ENCODE measurements at regions not wholly inside any gene's neighbourhood (a gene's known extent, or its start where the extent isn't known, plus 50 kb on each side); places are given as distances from the start of the nearest gene placed in this dataset.

DNA sequence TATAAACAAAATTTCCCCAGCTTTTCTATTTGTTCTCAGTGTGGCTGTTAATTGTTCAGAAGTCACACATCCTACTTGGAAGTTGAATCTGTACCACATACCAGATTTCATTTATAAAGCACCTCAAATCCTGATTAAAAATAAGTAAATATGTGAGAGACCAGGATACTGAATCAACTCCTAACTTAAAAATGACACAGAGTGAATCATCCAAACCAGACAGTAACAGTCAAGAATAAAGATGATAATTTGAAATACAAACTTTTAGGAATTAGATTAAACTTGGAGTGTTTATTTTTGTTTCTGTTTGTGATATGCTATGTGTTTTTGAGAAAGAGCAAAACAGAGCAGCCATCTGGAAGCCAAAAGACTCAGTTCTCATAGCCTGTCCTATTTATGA lies 633.2 kb upstream of the RORB start:
- H3K27me3 Mint-ChIP-seq (ENCODE audit: unreplicated experiment): no peaks in the 10 kb centered on the region
- H3K27ac Mint-ChIP-seq (ENCODE audit: unreplicated experiment): no peak overlapping the region
- TF ChIP-seq, protein P1, sequence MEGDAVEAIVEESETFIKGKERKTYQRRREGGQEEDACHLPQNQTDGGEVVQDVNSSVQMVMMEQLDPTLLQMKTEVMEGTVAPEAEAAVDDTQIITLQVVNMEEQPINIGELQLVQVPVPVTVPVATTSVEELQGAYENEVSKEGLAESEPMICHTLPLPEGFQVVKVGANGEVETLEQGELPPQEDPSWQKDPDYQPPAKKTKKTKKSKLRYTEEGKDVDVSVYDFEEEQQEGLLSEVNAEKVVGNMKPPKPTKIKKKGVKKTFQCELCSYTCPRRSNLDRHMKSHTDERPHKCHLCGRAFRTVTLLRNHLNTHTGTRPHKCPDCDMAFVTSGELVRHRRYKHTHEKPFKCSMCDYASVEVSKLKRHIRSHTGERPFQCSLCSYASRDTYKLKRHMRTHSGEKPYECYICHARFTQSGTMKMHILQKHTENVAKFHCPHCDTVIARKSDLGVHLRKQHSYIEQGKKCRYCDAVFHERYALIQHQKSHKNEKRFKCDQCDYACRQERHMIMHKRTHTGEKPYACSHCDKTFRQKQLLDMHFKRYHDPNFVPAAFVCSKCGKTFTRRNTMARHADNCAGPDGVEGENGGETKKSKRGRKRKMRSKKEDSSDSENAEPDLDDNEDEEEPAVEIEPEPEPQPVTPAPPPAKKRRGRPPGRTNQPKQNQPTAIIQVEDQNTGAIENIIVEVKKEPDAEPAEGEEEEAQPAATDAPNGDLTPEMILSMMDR (IDR thresholded peaks at IDR 0.05): no peak
- H3K36me3 Mint-ChIP-seq (ENCODE audit: unreplicated experiment): no peaks in the 10 kb centered on the region
- H3K9me3 Mint-ChIP-seq (ENCODE audit: unreplicated experiment): no peaks in the 10 kb centered on the region
- no peaks in the 10 kb centered on the region for H3K4me1 Mint-ChIP-seq (ENCODE audit: unreplicated experiment)
- DNase-seq (ENCODE audit: extremely low spot score, unreplicated experiment): no peak
- no peak overlapping the region for H3K4me3 Mint-ChIP-seq (ENCODE audit: unreplicated experiment)

DNA sequence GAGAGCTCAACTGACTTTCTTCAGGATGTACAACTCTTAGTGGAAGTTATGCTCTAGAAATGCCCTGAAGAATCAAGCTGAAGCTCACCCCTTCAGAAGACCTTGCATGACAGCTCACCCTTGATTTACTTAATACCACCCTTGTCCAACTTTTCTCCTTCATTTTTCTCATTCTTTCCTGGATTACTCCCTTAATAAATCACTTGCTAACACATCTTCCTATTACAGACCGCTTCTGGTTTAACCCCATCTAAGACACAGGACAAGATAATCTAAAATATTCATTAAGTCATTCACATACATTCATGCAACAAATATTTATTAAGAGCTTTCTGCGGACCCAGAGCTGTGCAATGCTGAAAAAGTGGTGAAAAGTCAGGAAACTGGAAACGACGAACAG lies 630.7 kb upstream of the RORB start:
- no peaks in the 10 kb centered on the region for H3K27me3 Mint-ChIP-seq (ENCODE audit: unreplicated experiment)
- H3K9me3 Mint-ChIP-seq (ENCODE audit: unreplicated experiment): no peaks in the 10 kb centered on the region
- no peak overlapping the region for H3K4me3 Mint-ChIP-seq (ENCODE audit: unreplicated experiment)
- no peaks in the 10 kb centered on the region for H3K4me1 Mint-ChIP-seq (ENCODE audit: unreplicated experiment)
- no peaks in the 10 kb centered on the region for H3K36me3 Mint-ChIP-seq (ENCODE audit: unreplicated experiment)
- H3K27ac Mint-ChIP-seq (ENCODE audit: unreplicated experiment): no peak overlapping the region
- DNase-seq (ENCODE audit: extremely low spot score, unreplicated experiment): no peak
- TF ChIP-seq, protein P1 (IDR thresholded peaks at IDR 0.05): no peak

DNA sequence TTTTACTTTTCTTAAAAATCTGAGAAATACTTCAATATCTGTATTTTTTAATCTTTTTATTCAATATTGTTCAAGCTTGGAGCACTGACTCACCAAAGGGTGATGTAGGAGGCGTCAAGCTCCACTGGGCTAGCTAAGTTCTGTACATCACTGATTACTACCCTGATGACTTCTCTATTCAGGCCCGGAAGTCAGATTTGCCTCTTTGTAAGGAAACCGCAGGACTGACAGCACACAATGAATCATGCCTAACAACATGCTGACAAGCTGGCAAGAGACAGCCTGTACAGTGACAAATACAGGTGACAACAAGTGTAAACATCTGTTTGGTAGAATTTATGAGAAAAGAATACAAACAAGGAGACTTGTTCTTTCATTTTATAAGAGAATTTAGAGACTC lies 627.9 kb upstream of the RORB start:
- Mint-ChIP-seq H3K9me3 (ENCODE audit: unreplicated experiment) (no peaks in the 10 kb centered on the region), H3K27me3 (ENCODE audit: unreplicated experiment) (no peaks in the 10 kb centered on the region), H3K4me3 (ENCODE audit: unreplicated experiment) (no peak overlapping the region), H3K27ac (ENCODE audit: unreplicated experiment) (no peak overlapping the region), H3K36me3 (ENCODE audit: unreplicated experiment) (no peaks in the 10 kb centered on the region), H3K4me1 (ENCODE audit: unreplicated experiment) (no peaks in the 10 kb centered on the region)
- no peak for DNase-seq (ENCODE audit: extremely low spot score, unreplicated experiment)
- TF ChIP-seq, protein P1 (IDR thresholded peaks at IDR 0.05): no peak

DNA sequence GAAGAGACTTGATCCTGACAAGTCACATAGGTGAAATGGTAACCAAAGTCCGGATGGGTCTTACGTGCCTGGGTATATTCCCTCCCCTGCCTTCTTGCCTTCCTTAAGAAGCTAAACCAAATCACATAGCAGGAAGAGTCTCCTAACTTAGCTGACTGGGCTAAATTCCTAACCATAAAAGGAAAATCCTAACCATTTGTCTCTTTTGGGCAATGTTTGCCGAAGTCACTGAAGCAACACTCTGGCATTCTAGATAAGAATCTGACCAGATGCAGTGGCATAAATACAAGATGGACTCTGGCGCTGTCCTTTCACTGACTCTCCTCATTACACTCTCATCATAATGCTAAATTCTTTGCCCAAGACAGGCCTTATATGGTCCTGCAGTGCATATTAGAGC lies 625.5 kb upstream of the RORB start:
- no peak for DNase-seq (ENCODE audit: extremely low spot score, unreplicated experiment)

DNA sequence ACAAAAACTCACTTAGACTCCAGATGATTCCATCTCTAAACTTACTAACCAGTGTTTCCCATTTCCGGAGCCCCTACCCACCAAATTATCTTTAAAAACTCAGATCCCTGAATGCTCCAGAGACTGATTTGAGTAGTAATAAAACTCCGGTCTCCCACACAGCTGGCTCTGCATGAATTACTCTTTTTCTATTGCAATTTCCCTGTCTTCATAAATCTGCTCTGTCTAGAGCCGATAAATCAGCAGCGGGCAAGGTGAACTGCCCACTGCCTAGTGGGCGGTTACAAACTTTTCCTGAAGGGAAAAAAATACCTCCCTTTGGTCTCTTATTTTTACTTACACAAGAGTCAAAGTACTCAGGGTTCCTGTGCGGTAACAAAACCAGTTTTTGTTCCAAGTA lies 624.4 kb upstream of the RORB start:
- Mint-ChIP-seq H3K36me3 (ENCODE audit: unreplicated experiment) (no peaks in the 10 kb centered on the region), H3K9me3 (ENCODE audit: unreplicated experiment) (no peaks in the 10 kb centered on the region), H3K27ac (ENCODE audit: unreplicated experiment) (no peak overlapping the region), H3K4me3 (ENCODE audit: unreplicated experiment) (no peak overlapping the region), H3K4me1 (ENCODE audit: unreplicated experiment) (no peaks in the 10 kb centered on the region), H3K27me3 (ENCODE audit: unreplicated experiment) (no peaks in the 10 kb centered on the region)
- no peak for DNase-seq (ENCODE audit: extremely low spot score, unreplicated experiment)
- TF ChIP-seq, protein P1 (IDR thresholded peaks at IDR 0.05): no peak

More for the DNA sequence above, 625.5 kb upstream of the RORB start:
- no peak overlapping the region for H3K4me3 Mint-ChIP-seq (ENCODE audit: unreplicated experiment)
- H3K36me3 Mint-ChIP-seq (ENCODE audit: unreplicated experiment): no peaks in the 10 kb centered on the region
- H3K4me1 Mint-ChIP-seq (ENCODE audit: unreplicated experiment): no peaks in the 10 kb centered on the region
- TF ChIP-seq, protein P1 (IDR thresholded peaks at IDR 0.05): no peak
- no peaks in the 10 kb centered on the region for H3K27me3 Mint-ChIP-seq (ENCODE audit: unreplicated experiment)
- no peak overlapping the region for H3K27ac Mint-ChIP-seq (ENCODE audit: unreplicated experiment)
- no peaks in the 10 kb centered on the region for H3K9me3 Mint-ChIP-seq (ENCODE audit: unreplicated experiment)
